Motor neuron (in vitro differentiated cells): ENCODE measurements at regions not wholly inside any gene's neighbourhood (a gene's known extent, or its start where the extent isn't known, plus 50 kb on each side); places are given as distances from the start of the nearest gene placed in this dataset.
"Not testable (repeated sequence)": the region's sequence is repeated elsewhere in the genome, so short reads cannot be mapped to it uniquely, and the experiment has no call there.

Experiments used
- ATAC-seq, 8 experiments: fragments of 200-7000 bp; cut with Tn5 transposase; replicated peaks in 6 of 8; 2 replicates each; pipeline ENCODE4 v1.8.0; 2021; ENCODE audit warnings: mild to moderate bottlenecking in 8 of 8, moderate library complexity in 8 of 8
- H3K27ac ChIP-seq, 2 donors: fragments of 250-450 bp; sonication (Bioruptor Pico); 2 replicates each; pipeline ENCODE4 v1.9.0; 2021; ENCODE audit warnings: antibody characterized with exemption in 2 of 2, mild to moderate bottlenecking in 2 of 2, moderate library complexity in 1 of 2
- H3K4me1 ChIP-seq, 2 donors: fragments of 250-450 bp; sonication (Bioruptor Pico); replicated peaks in 1 of 2; 2 replicates each; pipeline ENCODE4 v1.6.1; 2021; ENCODE audit warnings: antibody characterized with exemption in 2 of 2, mild to moderate bottlenecking in 2 of 2, moderate library complexity in 1 of 2
- H3K4me3 ChIP-seq, 5 donors: fragments of 250-450 bp; sonication (Bioruptor Pico); 2 replicates each; pipeline ENCODE4 v1.9.0; 2021; ENCODE audit warnings: antibody characterized with exemption in 5 of 5, mild to moderate bottlenecking in 5 of 5, moderate library complexity in 4 of 5
- WGBS, 10 experiments: fragments of 450-650 bp; shearing (Covaris generic); methylation state at CpG; one replicate each; pipeline ENCODE4 v1.0.0; 2022; 5-methylcytosine and 5-hydroxymethylcytosine counted together
- in situ Hi-C, 9 experiments: fragments of 400-800 bp; cut with MboI; loops; one replicate each; pipeline ENCODE4 v1.15.0; 2021; ENCODE audit warnings: low sequenced_read_pairs in 9 of 9, low pct_unique_long_range_greater_than_20kb in 2 of 9; ENCODE audit not compliant: unreplicated experiment in 9 of 9

GRCh38 chr13:46498650-46499049 is 54.3 kb upstream of the LRCH1 start:
- Histone ChIP-seq H3K27ac (no peak overlapping the region), H3K4me1 (no peaks in the 10 kb centered on the region), H3K4me3 (no peak overlapping the region)
- 44 to 100% (median 80%) methylated on average over 1 to 2 of the region's 3 CpGs; no CpG with 5 or more reads in 3 of the 10 experiments for WGBS, 10 experiments
- no peak for ATAC-seq
- in situ Hi-C loops: loop anchor here in 2 of 9 experiments (10.0 to 25.0 kb wide), 2 partner anchors 214 to 226 kb away; no protein-coding TSS in a partner anchor

GRCh38 chr13:46496086-46496485 is 56.9 kb upstream of the LRCH1 start:
- peak in 1 of 8 experiments; percentile 29 for ATAC-seq
- in situ Hi-C loops: loop anchor here in 2 of 9 experiments (10.0 to 25.0 kb wide), 2 partner anchors 216 to 229 kb away; no protein-coding TSS in a partner anchor
- WGBS, 10 experiments: 0 to 96% (median 79%) methylated on average over 1 to 4 of the region's 4 CpGs; no CpG with 5 or more reads in 1 of the 10 experiments
- Histone ChIP-seq H3K4me1 (no peaks in the 10 kb centered on the region), H3K27ac (no peak overlapping the region), H3K4me3 (no peak overlapping the region)

GRCh38 chr13:46495651-46496050 is 57.3 kb upstream of the LRCH1 start:
- no peaks in the 10 kb centered on the region for H3K4me1 ChIP-seq
- no peak overlapping the region for H3K27ac ChIP-seq
- no peak for ATAC-seq
- 3 to 100% (median 82%) methylated on average over 2 to 4 of the region's 4 CpGs for WGBS, 10 experiments
- H3K4me3 ChIP-seq: no peak overlapping the region
- in situ Hi-C loops: loop anchor here in 2 of 9 experiments (10.0 to 25.0 kb wide), 2 partner anchors 217 to 229 kb away; no protein-coding TSS in a partner anchor

GRCh38 chr13:46495066-46495465 is 57.9 kb upstream of the LRCH1 start:
- in situ Hi-C loops: loop anchor here in 2 of 9 experiments (10.0 to 25.0 kb wide), 2 partner anchors 217 to 230 kb away; no protein-coding TSS in a partner anchor
- no peak overlapping the region for H3K27ac ChIP-seq
- H3K4me3 ChIP-seq: no peak overlapping the region
- H3K4me1 ChIP-seq: no peaks in the 10 kb centered on the region
- no peak for ATAC-seq

- 0% methylated on average over 1 of the region's 1 CpG; no CpG with 5 or more reads in 3 of the 10 experiments for WGBS, 10 experiments
- in situ Hi-C loops: loop anchor here in 2 of 9 experiments (10.0 to 25.0 kb wide), 2 partner anchors 219 to 232 kb away; no protein-coding TSS in a partner anchor
- peak in 3 of 8 experiments; percentile 10 to 49 (median 41) for ATAC-seq
- Histone ChIP-seq H3K4me3 (no peak overlapping the region), H3K27ac (no peak overlapping the region), H3K4me1 (no peaks in the 10 kb centered on the region)
These were observed 60.0 kb upstream of the LRCH1 start for GRCh38 chr13:46492946-46493345.

GRCh38 chr13:46491641-46492040 is 61.3 kb upstream of the LRCH1 start:
- 30 to 100% (median 81%) methylated on average over 1 to 3 of the region's 4 CpGs; no CpG with 5 or more reads in 4 of the 10 experiments for WGBS, 10 experiments
- no peak for ATAC-seq
- Histone ChIP-seq H3K4me1 (no peaks in the 10 kb centered on the region), H3K27ac (no peak overlapping the region), H3K4me3 (no peak overlapping the region)
- in situ Hi-C loops: loop anchor here in 2 of 9 experiments (10.0 to 25.0 kb wide), 2 partner anchors 221 to 233 kb away; no protein-coding TSS in a partner anchor

GRCh38 chr13:46490713-46491112 is 62.3 kb upstream of the LRCH1 start:
- H3K4me1 ChIP-seq, H3K4me3 ChIP-seq, H3K27ac ChIP-seq: not testable (repeated sequence)
- ATAC-seq: peak in 1 of 8 experiments; percentile 27
- WGBS, 10 experiments: 90 to 98% (median 94%) methylated on average over 5 to 14 of the region's 14 CpGs; no CpG with 5 or more reads in 2 of the 10 experiments
- in situ Hi-C loops: loop anchor here in 2 of 9 experiments (10.0 to 25.0 kb wide), 2 partner anchors 222 to 234 kb away; no protein-coding TSS in a partner anchor

GRCh38 chr13:46490129-46490528 is 62.8 kb upstream of the LRCH1 start:
- ATAC-seq: peak in 2 of 8 experiments; percentile 8 to 34
- Histone ChIP-seq H3K4me3 (no peak overlapping the region), H3K27ac (no peak overlapping the region), H3K4me1 (no peaks in the 10 kb centered on the region)
- 17 to 90% (median 17%) methylated on average over 1 of the region's 2 CpGs; no CpG with 5 or more reads in 7 of the 10 experiments for WGBS, 10 experiments
- in situ Hi-C loops: loop anchor here in 2 of 9 experiments (10.0 to 25.0 kb wide), 2 partner anchors 222 to 235 kb away; no protein-coding TSS in a partner anchor

GRCh38 chr13:46489586-46490023 is 63.4 kb upstream of the LRCH1 start:
- Histone ChIP-seq H3K4me1 (no peaks in the 10 kb centered on the region), H3K27ac (no peak overlapping the region), H3K4me3 (no peak overlapping the region)
- ATAC-seq: peak in 3 of 8 experiments; percentile 44 to 83 (median 76)
- in situ Hi-C loops: loop anchor here in 3 of 9 experiments (10.0 to 25.0 kb wide), 2 partner anchors 223 to 235 kb away; no protein-coding TSS in a partner anchor
- whole genome bisulfite sequencing, 10 experiments: 11 to 100% (median 92%) methylated on average over 1 to 5 of the region's 5 CpGs; no CpG with 5 or more reads in 1 of the 10 experiments

- no peaks in the 10 kb centered on the region for H3K4me1 ChIP-seq
- no peak overlapping the region for H3K27ac ChIP-seq
- no peak for ATAC-seq
- in situ Hi-C loops: loop anchor here in 2 of 9 experiments (10.0 to 25.0 kb wide), 2 partner anchors 225 to 237 kb away; no protein-coding TSS in a partner anchor
- 30 to 100% (median 92%) methylated on average over 1 of the region's 1 CpG; no CpG with 5 or more reads in 1 of the 10 experiments for WGBS, 10 experiments
- no peak overlapping the region for H3K4me3 ChIP-seq
These were observed 65.2 kb upstream of the LRCH1 start for GRCh38 chr13:46487748-46488147.

GRCh38 chr13:46486270-46486669 is 66.7 kb upstream of the LRCH1 start:
- ATAC-seq: no peak
- 23 to 84% (median 60%) methylated on average over 2 to 6 of the region's 6 CpGs for WGBS, 10 experiments
- in situ Hi-C loops: loop anchor here in 2 of 9 experiments (10.0 to 25.0 kb wide), 2 partner anchors 226 to 239 kb away; no protein-coding TSS in a partner anchor
- H3K4me3 ChIP-seq: no peak overlapping the region
- no peaks in the 10 kb centered on the region for H3K4me1 ChIP-seq
- H3K27ac ChIP-seq: no peak overlapping the region

- ATAC-seq: no peak
- H3K4me3 ChIP-seq: no peak overlapping the region
- H3K4me1 ChIP-seq: no peaks in the 10 kb centered on the region
- 41 to 100% (median 70%) methylated on average over 1 to 3 of the region's 3 CpGs for WGBS, 10 experiments
- no peak overlapping the region for H3K27ac ChIP-seq
- in situ Hi-C loops: loop anchor here in 2 of 9 experiments (10.0 to 25.0 kb wide), 2 partner anchors 228 to 240 kb away; no protein-coding TSS in a partner anchor
These were observed 68.4 kb upstream of the LRCH1 start for GRCh38 chr13:46484561-46484960.

- 44 to 100% (median 62%) methylated on average over 1 to 4 of the region's 4 CpGs; no CpG with 5 or more reads in 1 of the 10 experiments for WGBS, 10 experiments
- Histone ChIP-seq H3K27ac (no peak overlapping the region), H3K4me3 (no peak overlapping the region), H3K4me1 (no peaks in the 10 kb centered on the region)
- no peak for ATAC-seq
- in situ Hi-C loops: loop anchor here in 2 of 9 experiments (10.0 to 25.0 kb wide), 2 partner anchors 231 to 244 kb away; no protein-coding TSS in a partner anchor
These were observed 71.8 kb upstream of the LRCH1 start for GRCh38 chr13:46481166-46481565.
